ENCODE measurements at regions not wholly inside any gene's neighbourhood (a gene's known extent, or its start where the extent isn't known, plus 50 kb on each side); places are given as distances from the start of the nearest gene placed in this dataset.

- no peak overlapping the region for H3K27ac ChIP-seq
- H3K9me3 ChIP-seq: no peaks in the 10 kb centered on the region
- H3K27me3 ChIP-seq: no peaks in the 10 kb centered on the region
- no peak for DNase-seq
- no peak for TF ChIP-seq CTCF (IDR thresholded peaks at IDR 0.05)
- no peak for TF ChIP-seq POLR2A (IDR thresholded peaks at IDR 0.05)
- 89 to 100% methylated on average over 1 of the region's 1 CpG for WGBS, 2 donors
- no peaks in the 10 kb centered on the region for H3K4me1 ChIP-seq
- H3K36me3 ChIP-seq (ENCODE audit: low read depth, missing control alignments): no peaks in the 10 kb centered on the region
- intact Hi-C loops (cut with DNase I; ENCODE audit: low total_unique reads): no loop called here
- no peak overlapping the region for H3K4me3 ChIP-seq
Observed at GRCh38 chr7:54476609-54477008, 65.6 kb upstream of the VSTM2A start.

- no peak overlapping the region for H3K4me3 ChIP-seq
- no peaks in the 10 kb centered on the region for H3K4me1 ChIP-seq
- no peak for DNase-seq
- WGBS, 2 donors: 71 to 94% methylated on average over 1 of the region's 1 CpG
- H3K27ac ChIP-seq: no peak overlapping the region
- H3K36me3 ChIP-seq (ENCODE audit: low read depth, missing control alignments): no peaks in the 10 kb centered on the region
- no peaks in the 10 kb centered on the region for H3K9me3 ChIP-seq
- intact Hi-C loops (cut with DNase I; ENCODE audit: low total_unique reads): no loop called here
- TF ChIP-seq POLR2A (IDR thresholded peaks at IDR 0.05) (no peak), CTCF (IDR thresholded peaks at IDR 0.05) (peak in 1 of 3 experiments; percentile 29)
- H3K27me3 ChIP-seq: no peaks in the 10 kb centered on the region
Observed at GRCh38 chr7:54477083-54477482, 65.1 kb upstream of the VSTM2A start.

GRCh38 chr7:54483523-54483922 is 58.7 kb upstream of the VSTM2A start:
- intact Hi-C loops (cut with DNase I; ENCODE audit: low total_unique reads): no loop called here
- no peaks in the 10 kb centered on the region for H3K27me3 ChIP-seq
- no peaks in the 10 kb centered on the region for H3K36me3 ChIP-seq (ENCODE audit: low read depth, missing control alignments)
- no peak for TF ChIP-seq POLR2A (IDR thresholded peaks at IDR 0.05)
- TF ChIP-seq CTCF (IDR thresholded peaks at IDR 0.05): no peak
- no peak overlapping the region for H3K4me3 ChIP-seq
- no peak for DNase-seq
- 61 to 64% methylated on average over 3 of the region's 3 CpGs for WGBS, 2 donors
- H3K4me1 ChIP-seq: no peaks in the 10 kb centered on the region
- no peak overlapping the region for H3K27ac ChIP-seq
- H3K9me3 ChIP-seq: no peaks in the 10 kb centered on the region

GRCh38 chr7:54485044-54485443 is 57.1 kb upstream of the VSTM2A start:
- H3K27me3 ChIP-seq: no peaks in the 10 kb centered on the region
- 67 to 77% methylated on average over 1 of the region's 1 CpG for WGBS, 2 donors
- no peak for TF ChIP-seq POLR2A (IDR thresholded peaks at IDR 0.05)
- no peak for TF ChIP-seq CTCF (IDR thresholded peaks at IDR 0.05)
- intact Hi-C loops (cut with DNase I; ENCODE audit: low total_unique reads): no loop called here
- no peaks in the 10 kb centered on the region for H3K36me3 ChIP-seq (ENCODE audit: low read depth, missing control alignments)
- H3K4me1 ChIP-seq: no peaks in the 10 kb centered on the region
- no peak overlapping the region for H3K4me3 ChIP-seq
- no peaks in the 10 kb centered on the region for H3K9me3 ChIP-seq
- DNase-seq: no peak
- H3K27ac ChIP-seq: no peak overlapping the region

Small RNA genes lying in the stretch of these regions (small RNA-seq; reads per million reads assigned to genes)
- 0 reads per million in 2 donors for gene AC074348.1
- gene RNU2-29P: 0.37 to 0.38 reads per million in 2 donors
